T47D (cell line): ENCODE measurements at regions not wholly inside any gene's neighbourhood (a gene's known extent, or its start where the extent isn't known, plus 50 kb on each side); places are given as distances from the start of the nearest gene placed in this dataset.

Experiments
- DNase-seq, 2 experiments: peaks; one replicate each; pipeline versions ENCODE4 v3.0.0 to v3.0.0-alpha.2; 2011 to 2012; ENCODE audit warnings: low read depth in 1 of 2, low spot score in 1 of 2
- JUND ChIP-seq: IDR thresholded peaks from 2 replicates; pipeline ENCODE4 v1.6.1; 2012; ENCODE audit warnings: low read depth
- in situ Hi-C: cut with HindIII; loops from 2 replicates; pipeline ENCODE4 v1.10.0; 2016; ENCODE audit warnings: low sequenced_read_pairs, low pct_unique_long_range_greater_than_20kb

DNA sequence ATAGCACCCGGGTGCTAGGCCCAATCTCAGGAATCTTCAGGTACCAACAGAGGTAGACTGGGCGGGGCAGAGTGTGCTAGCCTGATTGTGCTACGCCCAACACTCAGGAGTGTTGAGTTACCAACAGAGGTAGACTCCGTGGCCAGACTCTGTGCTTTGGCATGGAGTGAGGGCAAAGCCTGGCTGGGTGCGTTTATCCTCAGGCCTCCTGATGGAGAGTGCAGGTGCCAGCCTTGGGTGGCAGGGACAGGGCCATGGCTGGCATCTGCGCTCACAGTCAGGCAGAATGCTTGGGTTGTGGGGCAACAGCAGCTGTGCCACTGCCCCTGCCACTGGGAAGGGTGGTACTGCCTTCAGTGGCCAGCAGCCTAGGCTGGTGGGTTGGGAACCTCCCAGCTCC is 111.6 kb downstream of the NEUROD6 start:
- in situ Hi-C loops: no loop called here
- no peak for TF ChIP-seq JUND

DNA sequence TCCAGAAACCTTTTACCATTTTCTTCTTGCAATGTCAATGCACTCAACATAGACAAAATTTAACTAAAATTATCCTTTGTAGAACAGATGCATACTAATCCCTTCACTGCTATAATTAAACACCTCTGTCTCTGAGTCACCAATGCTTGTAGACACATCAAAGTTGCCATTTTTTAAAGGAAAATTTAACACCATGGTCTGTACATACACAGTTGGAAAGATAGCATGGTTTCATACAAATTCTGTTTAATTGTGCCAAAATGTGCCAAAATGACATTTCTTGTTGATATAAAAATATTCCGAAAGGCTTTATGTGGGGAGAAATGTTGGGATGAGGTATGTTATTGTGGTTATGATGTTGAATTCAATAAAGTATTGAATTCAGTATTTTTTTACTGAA is 125.8 kb downstream of the NEUROD6 start:
- no peak for DNase-seq
- in situ Hi-C loops: no loop called here
- no peak for TF ChIP-seq JUND

More for the DNA sequence above, 111.6 kb downstream of the NEUROD6 start:
- no peak for DNase-seq

DNA sequence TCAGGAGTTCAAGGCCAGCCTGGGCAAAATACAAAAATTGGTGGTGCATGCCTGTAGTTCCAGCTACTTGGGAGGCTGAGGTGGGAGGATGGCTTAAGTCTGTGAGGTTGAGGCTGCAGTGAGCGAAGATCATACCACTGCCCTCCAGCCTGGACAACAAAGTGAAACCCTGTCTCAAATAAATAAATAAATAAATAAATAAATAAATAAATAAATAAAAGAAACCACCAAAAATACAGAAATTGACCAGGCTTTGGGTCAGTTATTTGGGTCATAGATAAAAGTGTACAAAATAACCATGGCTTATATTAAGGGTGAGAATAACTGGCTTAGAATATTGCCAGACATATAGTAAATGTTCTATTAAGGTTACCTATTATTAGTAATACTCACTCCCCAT is 129.2 kb downstream of the NEUROD6 start:
- DNase-seq: no peak
- no peak for TF ChIP-seq JUND
- in situ Hi-C loops: no loop called here

DNA sequence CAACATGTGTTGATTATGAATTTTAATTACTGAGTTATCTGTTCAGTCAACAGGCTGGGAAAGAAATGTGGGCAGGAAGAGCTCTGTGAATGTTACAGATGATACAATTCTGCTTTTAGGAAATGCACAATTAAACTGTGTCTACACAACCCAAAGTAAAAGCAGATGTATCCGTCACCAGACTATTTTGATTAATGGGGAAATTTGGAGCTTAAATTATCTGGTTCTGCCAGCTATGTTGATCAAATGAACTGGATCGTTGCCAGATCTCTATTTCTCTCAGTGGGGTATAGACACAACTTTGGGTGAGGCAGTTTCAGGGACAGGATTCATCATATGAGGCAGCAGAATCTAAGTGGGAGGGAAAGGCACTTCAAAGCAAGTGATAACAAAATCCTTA is 136.5 kb downstream of the NEUROD6 start:
- no peak for TF ChIP-seq JUND
- in situ Hi-C loops: no loop called here
- DNase-seq: no peak

DNA sequence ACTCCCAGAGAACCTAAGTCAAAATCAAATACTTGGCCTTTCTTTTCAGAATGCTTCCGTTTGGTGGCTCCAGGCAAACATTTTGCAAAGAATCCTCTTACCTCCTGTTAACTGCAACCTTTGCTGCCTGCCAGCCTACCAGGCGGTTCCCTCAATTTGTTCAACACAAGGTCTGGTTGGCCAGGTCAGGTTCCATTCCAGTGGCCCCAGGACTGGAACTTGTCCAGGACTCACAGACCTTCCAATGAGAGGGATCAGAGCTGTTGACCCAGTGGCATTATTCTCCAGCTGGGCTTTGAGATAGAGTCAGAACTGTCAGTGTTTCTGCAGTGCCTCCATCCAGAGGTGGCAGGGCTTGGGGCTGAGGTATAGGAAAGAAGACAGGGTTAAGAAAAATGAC is 137.0 kb downstream of the NEUROD6 start:
- DNase-seq: no peak
- TF ChIP-seq JUND: no peak
- in situ Hi-C loops: no loop called here

DNA sequence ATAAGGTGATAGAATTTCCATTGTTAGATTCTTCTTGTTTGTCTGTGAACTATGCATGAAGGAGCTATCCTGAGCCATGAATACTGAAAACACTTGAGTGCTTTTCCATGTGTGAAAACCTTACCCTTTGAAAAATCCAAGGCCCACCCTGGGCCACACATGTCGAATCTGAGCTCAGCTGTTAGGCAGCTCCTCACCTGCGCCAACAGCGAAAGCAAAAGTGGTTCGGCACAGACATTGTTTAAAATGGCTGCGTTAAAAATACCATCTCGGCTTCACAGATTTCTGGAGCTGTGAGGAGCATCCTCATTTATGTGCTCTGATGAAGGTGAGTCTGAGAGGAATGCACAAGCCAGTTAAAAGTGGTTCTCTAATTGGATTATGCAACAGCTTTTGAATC is 137.7 kb downstream of the NEUROD6 start:
- in situ Hi-C loops: no loop called here
- TF ChIP-seq JUND: no peak
- DNase-seq: no peak

DNA sequence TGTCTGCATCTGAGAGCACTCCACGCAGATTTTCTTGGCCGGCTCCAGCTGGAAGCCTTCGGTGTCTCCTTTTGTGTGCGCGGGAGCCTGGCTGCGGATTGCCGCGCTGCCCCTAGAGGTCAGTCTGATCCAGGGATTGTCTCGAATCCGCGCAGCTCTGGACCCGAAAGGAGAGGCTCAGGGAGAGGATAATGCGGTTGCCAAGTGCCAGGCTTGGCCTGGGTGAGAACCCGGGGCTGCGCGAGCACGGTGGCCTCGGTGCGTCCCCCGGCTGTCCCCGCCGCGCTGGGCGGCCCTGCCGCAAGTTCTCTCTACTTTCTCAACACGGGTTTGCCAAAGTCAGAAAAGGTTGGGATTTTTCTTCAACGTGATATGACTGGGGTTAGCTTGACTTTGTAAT is 140.9 kb downstream of the ADCYAP1R1 start:
- in situ Hi-C loops: no loop called here
- DNase-seq: peak; percentile 83 to 87
- no peak for TF ChIP-seq JUND

DNA sequence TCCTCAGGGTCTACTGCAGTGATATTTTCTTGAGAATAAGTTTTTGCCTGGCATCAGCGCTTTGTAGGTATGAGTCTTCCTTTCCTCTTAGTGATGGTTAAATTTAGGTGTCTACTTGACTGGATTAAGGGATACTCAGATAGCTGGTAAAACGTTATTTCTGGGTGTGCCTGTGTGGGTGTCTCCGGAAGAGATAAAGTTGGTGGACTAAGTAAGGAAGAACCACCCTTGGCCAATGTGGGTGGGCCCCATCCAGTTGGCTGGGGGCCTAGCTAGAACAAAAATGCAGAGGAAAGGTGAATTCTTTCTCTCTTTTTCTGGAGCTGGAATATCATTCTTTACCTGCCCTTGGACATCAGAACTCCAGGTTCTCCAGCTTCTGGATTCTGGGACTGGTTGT is 138.8 kb downstream of the ADCYAP1R1 start:
- DNase-seq: no peak
- in situ Hi-C loops: no loop called here
- no peak for TF ChIP-seq JUND

DNA sequence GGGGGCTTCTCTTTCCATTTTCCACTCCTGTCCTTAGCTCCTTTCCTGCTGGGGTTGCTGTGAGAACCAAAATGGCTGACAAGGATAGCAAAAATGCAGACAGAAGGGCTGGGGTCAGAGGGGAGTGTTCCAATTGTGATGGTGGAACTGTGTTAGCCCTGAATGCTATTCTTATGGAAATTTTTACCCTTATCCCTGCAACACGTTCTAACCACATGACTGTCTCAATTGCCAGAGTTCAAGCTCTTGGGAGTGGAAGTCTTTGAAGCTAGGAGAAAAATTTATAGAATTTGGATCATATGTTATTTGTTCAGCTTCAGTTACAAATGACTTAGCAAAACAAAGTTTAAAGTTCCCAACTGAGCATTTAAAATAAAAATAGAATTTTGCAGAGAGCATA is 134.1 kb downstream of the ADCYAP1R1 start:
- in situ Hi-C loops: no loop called here
- no peak for TF ChIP-seq JUND
- no peak for DNase-seq

DNA sequence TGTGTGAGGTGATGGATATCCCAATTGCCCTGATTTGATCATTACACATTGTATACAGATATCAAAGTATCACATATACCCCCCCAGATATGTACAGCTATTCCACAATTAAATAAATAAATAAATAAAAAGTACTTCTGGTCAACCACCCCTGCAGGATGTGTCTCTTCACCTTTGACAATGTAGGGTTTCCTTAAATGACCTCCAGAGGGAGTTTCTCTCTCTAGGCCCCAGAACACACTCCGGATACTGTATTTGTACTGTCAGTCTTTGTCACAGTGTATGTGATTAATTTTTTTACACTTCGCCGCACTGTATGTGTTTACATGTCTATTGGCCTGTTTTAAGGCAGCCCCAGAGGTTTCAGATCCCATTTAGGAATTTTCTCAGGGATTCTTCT is 123.6 kb downstream of the ADCYAP1R1 start:
- no peak for TF ChIP-seq JUND
- DNase-seq: peak in 1 of 2 experiments; percentile 28
- in situ Hi-C loops: no loop called here

DNA sequence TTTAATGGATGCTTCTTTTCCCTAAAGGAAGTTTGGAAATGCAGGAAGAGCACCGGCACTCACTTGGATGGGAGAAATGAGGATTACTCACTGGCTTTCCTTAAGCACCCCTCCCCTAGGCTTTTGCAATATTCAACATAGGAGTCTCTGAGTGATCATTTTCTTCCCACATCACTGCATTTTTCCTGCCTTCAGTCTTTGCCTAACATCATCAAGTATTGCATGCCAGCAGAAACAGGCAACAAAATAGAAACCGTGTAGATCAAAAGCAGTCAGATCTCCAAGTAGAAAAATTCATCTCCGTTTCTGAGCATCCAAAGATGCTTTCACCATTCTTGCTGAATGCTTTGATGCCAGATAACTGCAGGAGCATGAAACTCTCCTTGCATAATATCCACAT is 119.9 kb downstream of the ADCYAP1R1 start:
- no peak for TF ChIP-seq JUND
- in situ Hi-C loops: no loop called here
- no peak for DNase-seq

DNA sequence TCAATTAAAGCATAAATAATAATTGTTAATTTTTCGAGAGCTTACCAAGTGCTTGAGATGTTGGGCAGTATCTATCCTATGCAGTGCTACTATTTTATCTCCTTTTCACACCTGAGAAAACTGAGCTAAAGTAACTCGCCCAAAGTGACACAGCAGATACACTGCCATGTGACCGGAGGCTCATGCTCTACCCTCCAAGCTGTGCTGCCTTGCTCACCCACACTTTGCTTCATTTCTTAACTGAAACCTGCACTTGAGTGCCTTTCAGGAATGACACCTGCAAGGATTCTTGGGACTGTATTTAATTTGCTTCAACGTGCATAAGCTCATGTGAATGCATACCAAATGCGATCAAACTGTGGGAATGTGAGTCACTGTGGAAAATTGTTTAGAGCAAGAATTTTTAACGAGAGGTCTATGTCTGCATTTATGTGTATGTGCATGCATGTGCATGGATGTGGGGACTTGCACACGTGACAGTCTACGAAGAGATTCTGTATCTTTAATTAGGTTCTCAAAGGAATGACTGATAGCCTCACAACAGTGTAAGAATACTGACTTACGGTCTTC is 119.2 kb downstream of the ADCYAP1R1 start:
- in situ Hi-C loops: no loop called here
- TF ChIP-seq JUND: no peak
- no peak for DNase-seq
